ENCODE measurements at regions not wholly inside any gene's neighbourhood (a gene's known extent, or its start where the extent isn't known, plus 50 kb on each side); places are given as distances from the start of the nearest gene placed in this dataset.
A peak's percentile ranks its signal among the peaks of the same experiment; 100 is the strongest.
"Not testable (repeated sequence)": the region's sequence is repeated elsewhere in the genome, so short reads cannot be mapped to it uniquely, and the experiment has no call there.

DNA sequence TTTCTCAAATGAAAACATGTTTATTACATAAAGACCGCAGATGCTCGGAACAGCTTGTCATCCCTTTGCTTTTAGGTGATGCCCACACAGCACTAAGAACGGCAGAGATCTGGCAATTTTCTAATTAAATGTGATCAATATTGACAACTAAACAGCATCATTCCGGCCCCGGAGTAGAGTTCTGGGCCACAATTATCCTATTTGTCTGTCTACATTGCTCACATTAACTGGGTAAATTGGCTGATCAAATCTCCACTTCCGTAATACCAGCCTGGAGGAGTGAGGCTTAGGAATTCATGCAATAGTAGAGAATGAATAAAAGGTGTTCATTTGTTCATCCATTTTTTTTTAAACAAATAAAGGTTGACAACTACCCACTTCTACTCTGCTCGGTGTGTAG, 245.1 kb upstream of the C9orf72 start:
- no peak for DNase-seq

DNA sequence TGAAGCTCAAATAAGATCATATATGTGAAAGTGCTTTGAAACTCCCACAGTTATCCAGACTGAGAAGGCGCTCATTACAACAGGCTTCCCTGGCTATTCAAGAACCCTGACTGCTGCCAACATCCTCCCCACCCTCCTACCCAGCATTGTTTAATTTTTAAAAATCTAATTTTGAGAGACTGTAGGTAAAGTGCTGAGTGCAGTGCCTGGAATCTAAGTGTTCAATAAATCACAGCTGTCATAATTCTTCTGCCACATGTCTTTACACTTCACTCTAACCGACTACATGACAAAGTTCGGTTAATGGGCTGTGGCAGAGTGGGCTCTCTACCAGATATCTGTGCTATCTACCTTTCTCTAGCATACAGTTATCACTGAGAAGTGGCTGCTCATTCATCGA, 255.6 kb upstream of the C9orf72 start:
- DNase-seq, result no peak

DNA sequence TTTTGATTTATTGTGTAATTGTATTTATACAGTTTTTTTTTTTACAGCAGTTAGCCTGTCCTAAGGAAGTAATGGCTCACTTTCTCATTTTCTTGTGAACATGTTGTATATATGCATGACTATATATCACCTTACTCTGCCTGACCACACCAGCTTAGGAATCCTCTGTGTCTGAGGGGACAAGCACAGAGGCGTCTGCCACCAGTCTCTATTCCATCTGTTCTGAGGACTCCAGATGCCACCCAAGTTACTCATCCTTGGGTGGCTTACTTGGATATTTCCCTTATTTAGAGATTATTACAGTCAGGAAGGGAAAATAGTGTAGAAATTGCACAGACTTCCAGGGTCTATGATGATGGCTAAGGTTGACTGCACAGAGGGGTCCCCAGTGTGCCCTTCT, 256.3 kb upstream of the C9orf72 start:
- DNase-seq, result no peak

DNA sequence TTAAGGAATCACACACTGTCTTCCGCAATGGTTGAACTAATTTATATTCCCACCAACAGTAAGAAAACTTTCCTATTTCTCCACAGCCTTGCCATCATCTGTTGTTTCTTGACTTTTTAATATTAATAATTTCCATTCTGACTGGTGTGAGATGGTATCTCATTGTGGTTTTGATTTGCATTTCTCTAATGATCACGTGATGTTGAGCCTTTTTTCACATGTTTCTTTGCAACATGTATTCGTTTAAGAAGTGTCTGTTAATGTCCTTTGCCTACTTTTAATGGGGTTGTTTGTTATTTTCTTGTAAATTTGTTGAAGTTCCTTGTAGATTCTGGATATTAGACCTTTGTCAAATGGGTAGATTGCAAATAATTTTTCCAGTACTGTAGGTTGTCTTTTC, 258.8 kb upstream of the C9orf72 start:
- not testable (repeated sequence) for DNase-seq

DNA sequence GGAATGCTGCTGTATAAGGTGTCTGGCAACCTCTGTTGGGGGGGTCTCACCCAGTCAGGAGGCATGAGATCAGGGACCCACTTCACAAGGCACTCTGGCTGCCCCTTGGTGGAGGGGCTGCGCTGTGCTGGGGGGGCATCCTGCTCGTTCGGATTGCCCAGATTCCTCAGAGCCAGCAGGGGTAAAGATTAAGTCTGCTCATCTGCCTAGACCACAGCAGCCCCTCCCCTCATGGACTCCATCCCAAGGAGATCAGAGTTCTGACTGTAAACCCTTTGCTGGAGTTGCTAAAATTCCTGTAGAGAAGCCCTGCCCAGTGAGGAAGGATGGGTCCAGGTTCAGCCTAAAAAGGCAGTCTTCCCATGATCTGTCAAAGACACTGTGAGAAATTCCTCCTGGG, 262.0 kb upstream of the C9orf72 start:
- no peak for DNase-seq

DNA sequence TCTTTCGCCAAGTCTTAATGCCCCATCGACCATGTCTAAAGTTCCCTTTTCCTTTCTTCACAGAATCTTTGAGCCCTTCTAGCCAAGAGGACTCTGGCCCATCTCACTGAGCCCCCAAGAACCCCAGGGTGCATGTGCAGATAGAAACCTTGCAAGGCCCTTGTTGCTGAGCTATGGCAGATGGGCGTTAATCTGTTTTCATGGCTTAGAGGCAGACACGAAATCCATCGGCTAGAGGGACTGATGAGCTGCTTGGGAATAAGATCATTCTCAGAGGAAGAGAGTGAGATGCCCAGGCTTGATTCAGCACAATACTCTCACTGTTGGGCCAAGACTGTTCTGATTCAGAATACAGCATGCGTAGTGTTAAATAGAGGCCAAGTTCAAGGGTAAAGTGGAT, 262.5 kb upstream of the C9orf72 start:
- no peak for DNase-seq

DNA sequence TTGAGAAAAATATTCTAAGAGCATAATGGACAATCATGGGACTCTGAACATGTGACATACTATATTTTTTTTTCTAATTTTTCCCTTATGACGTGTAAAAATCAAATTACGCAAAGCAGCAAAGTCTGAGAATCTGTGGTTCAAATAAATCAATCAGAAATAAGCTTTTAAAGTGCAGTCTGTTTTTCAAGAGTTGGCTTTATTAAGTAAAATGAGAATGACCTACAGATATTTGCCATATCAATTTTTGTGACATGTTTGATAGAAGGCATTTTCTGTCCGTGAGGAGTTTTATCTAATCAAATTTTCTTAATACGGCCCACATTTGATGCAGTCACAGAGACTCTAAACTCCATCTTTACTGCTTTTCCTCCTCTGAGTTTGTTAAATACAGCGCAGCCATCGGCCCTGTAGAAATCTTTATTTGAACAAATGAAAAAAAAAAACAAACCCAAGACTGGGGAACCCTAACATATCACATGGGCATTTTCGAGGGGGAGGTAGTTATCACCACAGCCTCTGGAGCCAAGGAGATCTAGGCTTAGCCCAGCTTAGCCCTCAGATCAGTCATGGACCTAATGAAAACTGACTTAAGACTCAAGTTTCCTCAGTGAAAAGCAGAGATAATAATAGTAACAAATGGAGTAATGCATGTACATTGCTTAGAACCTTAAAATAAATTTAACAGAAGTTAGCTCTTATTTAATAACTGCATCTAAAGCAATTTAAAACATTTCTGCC, 263.6 kb upstream of the C9orf72 start:
- no peak for DNase-seq

DNA sequence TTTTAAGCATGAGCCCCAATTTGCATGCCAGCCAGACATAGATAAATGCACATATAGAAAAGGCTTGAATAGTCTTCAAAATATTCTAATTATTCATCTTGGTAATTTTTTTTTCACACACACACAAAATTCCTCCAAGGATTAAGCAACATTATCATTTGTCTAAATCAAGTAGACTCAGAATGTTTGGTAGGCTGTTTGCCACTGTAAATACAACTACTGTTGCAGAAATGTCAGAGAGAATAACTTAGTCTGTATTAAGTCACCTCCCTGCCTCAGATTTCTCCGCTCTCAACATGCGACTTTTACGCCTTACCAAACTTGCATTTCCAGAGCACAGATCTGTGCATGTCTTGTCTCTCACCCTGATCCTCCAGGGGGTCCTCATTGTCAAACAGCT, 265.6 kb upstream of the C9orf72 start:
- no peak for DNase-seq

DNA sequence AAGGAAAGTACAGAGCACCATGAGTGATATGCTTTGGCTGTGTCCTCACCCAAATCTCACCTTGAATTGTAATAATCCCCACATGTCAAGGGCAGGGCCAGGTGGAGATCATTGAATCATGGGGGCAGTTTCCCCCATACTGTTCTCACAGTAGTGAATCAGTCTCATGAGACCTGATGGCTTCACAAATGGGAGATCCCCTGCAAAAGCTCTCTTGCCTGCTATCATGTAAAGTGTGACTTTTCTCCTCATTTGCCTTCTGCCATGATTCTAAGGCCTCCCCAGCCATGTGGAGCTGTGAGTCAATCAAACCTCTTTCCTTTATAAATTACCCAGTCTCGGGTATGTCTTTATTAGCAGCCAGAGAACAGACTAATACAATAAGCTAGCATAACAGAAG, 266.5 kb upstream of the C9orf72 start:
- not testable (repeated sequence) for DNase-seq

DNA sequence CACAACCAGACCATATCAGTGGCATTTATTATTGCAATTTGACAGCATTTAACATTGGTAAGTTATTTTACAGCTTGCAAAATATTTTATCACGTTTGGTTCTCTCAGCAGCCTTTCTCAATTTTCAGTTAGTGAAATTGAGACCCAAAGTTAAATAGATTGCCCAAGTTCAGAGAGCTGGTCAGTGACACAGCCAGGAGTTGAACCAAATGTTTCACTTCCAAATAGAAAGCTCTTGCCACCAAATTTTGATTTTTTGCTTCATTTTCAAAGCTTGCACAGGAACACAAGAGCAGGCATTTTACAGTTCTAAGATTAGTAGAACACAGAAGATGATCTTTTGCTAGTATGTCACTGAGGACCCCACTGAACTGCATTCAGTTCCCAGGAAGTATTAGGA, 271.5 kb upstream of the C9orf72 start:
- no peak for DNase-seq

DNA sequence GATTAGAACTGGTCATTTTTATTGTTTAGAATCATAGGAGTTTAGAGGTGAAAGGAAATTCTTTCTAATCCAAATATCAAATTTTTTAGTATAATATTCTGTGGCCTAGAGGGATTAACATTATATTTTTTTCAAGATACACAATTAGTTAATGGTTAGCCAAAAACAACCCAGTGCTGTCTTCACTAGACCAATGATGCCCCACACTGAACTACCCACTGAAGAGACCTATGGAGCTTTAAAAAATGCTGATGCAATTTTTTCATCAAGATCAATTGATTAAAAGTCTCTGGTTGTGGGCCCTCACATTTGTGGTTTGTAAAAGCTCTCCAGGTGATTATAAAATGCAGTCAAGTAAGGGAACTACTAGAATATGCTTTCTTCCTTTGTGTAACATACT, 274.1 kb upstream of the C9orf72 start:
- no peak for DNase-seq

DNA sequence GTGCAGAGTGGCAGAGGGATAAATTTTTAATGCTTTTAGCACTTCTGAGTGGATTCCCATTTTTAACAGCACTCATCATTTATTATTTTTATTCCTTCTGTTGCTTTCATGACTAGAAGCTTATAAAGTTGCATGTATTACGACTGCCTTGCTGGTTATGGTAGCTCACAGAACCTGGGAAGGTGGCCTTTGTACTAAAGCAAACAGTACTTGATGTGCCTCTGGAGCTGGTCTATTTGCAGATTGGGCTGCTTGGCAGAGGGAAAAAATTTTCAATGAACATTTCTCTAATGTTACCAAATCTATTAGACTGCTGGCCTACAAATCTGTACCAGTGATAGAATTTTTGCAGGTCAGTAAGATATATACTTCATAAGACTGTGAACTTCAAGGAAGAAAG, 274.5 kb upstream of the C9orf72 start:
- DNase-seq, result no peak

DNA sequence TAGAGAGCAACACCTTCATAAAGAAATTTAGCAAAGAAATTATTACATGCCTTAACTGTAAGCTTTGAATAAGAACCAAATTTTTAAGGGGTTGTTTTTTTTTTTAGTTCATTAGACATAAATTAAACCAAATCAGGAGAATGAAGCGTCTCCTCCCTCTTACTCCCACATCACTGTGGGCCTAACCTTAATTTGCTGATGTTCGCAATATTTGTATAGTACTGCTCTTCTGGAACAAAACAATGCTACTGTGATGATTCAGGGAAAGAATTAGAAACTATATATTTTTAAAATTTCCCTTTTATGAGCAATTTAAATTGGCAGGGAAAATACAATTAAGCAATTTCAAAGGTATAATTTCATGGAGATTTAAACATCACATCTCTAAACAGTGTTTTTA, 275.0 kb upstream of the C9orf72 start:
- no peak for DNase-seq

DNA sequence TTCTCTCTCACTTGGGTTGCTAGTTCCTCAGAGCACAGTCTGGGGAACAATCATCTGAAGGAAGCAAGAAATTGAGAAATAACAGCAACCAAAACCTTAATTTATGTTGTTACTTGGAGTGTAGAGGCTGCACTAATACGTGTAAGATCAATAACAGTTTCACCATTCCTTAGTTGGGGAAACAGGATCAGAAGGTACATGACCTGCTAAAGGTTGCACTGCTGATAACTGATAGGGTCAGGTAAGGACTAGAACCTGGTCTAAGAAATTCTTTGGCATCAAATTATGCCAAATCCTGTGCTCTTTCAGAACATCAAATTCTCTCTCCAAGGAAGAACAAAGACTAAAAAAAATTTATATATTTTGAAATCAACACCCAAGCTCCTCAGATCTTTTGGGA, 278.6 kb upstream of the C9orf72 start:
- no peak for DNase-seq

DNA sequence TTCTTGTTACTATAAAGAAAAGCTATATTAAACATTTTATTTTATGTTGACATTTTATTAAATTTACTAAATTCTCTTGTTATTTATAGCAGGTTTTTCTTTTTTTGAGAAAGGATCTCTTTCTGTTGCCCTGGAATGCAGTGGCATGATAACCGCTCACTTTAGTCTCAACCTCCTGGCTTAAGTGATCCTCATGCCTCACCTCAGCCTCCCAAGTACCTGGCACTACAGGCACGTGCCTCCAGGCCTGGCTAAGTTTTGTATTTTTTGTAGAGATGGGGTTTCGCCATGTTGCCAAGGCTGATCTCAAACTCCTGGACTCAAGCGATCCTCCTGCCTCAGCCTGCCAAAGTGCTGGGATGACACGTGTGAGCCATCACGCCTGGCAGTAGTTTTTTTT, 280.2 kb upstream of the C9orf72 start:
- no peak for DNase-seq

DNA sequence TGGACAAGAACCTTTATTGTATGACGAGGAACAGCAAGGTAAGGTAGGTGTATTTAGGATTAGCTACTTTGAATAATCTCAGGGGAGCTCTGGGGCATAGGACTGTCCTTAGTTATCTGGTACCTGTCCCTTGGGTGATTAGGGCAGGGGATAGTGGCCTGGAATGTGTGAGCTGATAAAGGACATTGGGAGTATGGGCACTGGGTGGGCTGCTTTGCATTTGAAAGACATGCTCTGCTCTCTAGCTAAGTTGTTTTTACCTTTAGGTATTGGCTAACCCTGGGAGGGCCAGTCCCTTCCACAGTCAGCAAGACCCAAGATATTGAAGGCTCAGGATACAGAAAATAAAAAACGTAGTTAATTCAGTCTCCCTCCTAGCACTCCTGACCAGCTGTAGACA, 282.8 kb upstream of the C9orf72 start:
- no peak for DNase-seq

DNA sequence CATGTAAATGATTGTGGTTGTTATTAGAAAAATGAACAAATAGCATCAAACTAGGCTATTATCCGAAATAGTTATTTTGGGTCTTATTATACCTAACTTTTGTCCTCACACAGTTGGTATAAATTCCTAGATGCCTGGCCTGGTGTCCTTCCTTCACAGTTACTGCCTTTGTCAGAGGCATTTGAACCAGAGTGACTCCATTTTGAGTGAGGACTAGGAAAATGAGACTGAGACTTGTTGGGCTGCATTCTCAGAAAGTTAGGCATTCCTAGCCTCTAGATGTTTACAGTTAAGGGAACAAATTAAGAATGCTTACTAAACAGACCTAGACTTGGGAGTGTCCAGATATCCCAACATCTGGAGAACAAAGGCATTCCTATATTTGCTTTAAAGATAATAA, 283.5 kb upstream of the C9orf72 start:
- no peak for DNase-seq

DNA sequence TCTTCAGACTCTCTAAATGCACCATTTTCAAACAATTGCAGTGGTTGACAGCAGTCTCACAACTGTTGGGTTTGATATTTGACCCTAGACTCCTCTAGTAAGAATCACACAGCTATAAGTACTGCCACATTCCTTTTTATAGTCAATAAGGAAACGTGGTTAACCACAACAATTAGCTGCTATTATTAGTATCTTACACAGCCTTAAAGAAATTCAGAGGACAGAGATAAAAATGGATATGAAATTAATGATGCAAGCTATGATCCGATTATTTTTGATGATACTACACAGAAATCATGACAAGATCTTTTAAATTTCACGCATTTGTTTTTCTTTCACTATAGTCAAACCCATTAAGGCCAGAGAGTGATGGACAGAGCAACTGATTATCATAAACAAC, 288.6 kb upstream of the C9orf72 start:
- DNase-seq, result no peak

DNA sequence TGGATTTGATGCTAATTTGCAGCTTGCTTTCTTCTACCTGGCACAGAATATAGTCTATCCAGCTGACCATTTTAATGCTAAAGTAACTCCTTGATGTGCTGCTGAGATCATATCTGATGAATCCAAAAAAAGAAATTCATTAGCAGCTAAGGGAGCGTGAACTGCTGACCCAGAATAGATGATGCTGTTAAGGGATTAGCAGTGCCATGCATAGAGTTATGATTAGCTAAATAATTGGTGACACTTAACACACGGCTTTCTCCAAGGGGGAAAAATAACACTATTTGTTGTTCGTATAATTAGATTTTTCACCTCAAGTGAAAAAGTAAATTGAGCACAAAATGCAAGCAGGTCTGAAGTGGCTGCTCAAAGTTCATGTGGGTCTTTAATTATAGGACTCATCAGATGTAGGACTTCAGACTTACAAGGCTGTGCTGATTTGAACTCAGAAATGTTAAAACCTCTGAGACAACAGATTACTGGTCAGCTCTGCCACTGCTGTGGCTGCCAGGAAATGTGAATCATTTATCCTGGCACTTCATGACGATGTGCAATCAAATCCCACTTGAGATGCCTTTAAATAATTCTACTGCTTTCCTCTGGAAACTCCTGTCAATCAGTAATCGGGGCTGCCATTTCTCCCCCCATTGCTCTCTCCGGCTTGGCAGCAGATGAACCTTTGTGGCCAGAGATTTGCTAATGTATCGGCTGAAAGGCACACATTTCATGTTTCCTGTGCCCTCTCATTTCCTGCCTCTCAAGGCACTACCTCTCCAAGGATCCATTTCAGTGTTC, 291.6 kb upstream of the C9orf72 start:
- no peak for DNase-seq

DNA sequence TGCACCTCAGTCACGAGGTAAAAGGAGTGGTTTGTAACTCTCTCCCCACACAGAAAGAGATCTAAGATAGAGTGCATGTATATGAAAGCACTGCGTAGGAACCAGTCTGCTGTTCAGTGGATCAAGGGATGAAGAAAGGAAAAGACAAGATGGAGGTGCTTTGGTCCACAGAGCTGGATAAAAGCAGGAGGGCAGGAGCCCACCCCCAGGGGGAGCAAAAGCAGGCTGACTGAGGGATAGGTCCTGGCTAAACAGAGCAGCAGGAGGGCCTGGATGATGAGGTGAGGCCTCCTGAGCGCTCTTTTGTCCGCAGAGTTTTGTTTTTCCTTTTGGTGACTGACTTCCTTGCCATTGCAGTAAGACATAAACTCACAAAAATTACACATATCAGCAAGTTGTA, 293.5 kb upstream of the C9orf72 start:
- DNase-seq, result no peak

DNA sequence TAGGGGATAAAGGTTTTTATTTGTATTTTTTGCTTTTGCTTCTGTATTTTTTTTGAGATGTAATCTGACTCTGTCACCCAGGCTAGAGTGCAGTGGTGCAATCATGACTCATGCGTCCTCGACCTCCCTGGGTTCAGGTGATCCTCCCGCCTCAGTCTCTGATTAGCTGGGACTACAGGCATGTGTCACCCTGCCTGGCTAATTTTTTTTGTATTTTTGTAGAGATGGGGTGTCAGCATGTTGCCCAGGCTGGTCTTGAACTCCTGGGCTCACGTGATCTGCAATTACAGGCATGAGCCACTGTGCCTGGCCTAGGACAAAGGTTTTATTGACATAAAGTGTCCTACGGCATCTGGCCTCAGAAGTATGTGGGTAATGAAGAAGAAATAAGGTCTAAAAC, 297.1 kb upstream of the C9orf72 start:
- no peak for DNase-seq

DNA sequence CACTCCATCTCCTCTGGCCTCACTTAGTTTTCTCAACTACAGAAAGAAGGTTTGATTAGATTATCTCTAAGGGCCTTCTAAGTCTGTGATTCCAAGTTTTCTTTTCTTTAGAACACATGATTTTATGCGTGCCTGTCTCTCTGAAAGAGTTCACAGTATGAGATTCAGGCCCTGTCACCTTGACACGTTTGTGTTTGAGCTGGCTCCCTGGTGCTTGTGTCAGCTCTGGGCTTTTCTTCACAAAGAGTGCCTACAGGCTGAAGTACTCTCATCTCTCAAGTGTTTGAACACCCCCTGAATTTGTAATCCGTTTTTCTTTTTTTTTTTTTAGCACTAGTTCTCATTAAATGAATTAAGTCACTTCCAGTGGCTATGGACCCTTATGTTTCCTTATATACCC, 306.9 kb upstream of the C9orf72 start:
- DNase-seq, result no peak

DNA sequence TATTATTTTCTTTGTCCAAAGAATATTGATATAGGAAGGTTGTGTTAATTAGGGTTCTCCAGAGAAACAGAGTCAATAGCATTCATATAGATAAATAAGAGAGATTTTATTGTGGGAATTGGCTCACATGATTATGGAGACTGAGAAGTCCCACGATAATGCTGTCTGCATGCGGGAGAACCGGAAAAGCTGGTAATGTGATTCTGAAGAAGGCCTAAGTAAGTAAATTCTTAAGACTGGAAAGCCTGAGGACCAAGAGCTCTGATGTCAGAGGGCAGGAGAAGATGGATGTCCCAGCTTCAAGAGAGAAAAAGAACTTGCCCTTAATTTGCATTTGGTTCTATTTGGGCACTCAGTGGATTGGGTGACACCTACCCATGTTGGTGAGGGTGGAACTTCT, 307.4 kb upstream of the C9orf72 start:
- DNase-seq, result no peak

DNA sequence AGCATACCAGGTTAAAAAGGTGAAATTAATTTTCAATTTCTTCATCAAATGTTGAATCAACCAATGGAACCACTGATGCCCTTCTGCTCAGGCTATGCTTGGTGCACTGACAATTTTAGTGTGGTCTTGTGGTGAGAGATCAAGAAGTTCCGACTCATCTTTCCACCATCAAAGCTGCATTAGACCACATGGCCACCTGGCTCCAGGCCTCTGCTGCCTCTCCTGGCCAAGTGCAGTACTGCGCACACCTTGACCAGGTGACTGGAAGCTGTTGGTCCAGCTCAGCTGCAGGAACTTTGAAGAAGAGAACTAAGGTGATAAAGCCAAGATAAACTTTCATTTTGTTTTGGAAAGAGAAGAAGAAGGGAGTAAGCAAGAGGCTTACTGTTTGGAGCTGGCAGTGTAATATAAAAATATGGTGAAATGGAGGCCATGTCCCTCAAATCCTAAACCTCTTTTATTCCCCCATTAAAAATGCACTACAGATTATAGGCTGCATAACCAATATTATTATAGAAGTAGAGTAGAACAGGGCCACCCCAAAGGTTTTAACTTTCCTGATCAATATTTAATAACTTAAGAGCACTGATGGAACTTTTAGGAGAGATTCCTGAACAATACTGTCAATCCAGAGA, 315.5 kb upstream of the C9orf72 start:
- peak; percentile 45 for DNase-seq
